Caco-2 (cell line): ENCODE measurements at regions not wholly inside any gene's neighbourhood (a gene's known extent, or its start where the extent isn't known, plus 50 kb on each side); places are given as distances from the start of the nearest gene placed in this dataset.

Experiments used
- BruUV-seq: library from RNA; stranded (reverse); fragments of 400-500 nt; replicated peaks from 2 replicates; lab custom pipeline; 2021; lab: Mats Ljungman, UMichigan
- CTCF ChIA-PET: fragments of 300-600 bp; sonication (Branson Sonifier 250); formaldehyde crosslinking; loops from one replicate; lab custom pipeline; 2022; ENCODE audit warnings: antibody characterized with exemption; lab: Charles Lee
- POLR2A ChIA-PET: fragments of 300-600 bp; sonication (Branson Sonifier 250); formaldehyde crosslinking; loops from one replicate; lab custom pipeline; 2022; ENCODE audit warnings: antibody characterized with exemption; lab: Charles Lee
- DNase-seq, 2 experiments: peaks; one replicate each; pipeline versions ENCODE4 v3.0.0 to v3.0.0-alpha.2; 2020 to 2022
- H3K27me3 ChIP-seq: replicated peaks from 2 replicates; pipeline ENCODE4 v1.6.0; 2011; ENCODE audit warnings: low read length; ENCODE audit not compliant: control insufficient read depth, insufficient read depth
- H3K36me3 ChIP-seq: 2 replicates; pipeline ENCODE4 v1.5.1; 2011; ENCODE audit warnings: low read length; ENCODE audit not compliant: control insufficient read depth, insufficient read depth
- H3K4me1 ChIP-seq: fragments of 250-450 bp; sonication (Bioruptor Pico); 2 replicates; pipeline ENCODE4 v1.5.1; 2020; ENCODE audit warnings: mild to moderate bottlenecking
- H3K4me3 ChIP-seq: 2 replicates; pipeline ENCODE4 v1.5.1; 2011; ENCODE audit warnings: low read depth, mild to moderate bottlenecking, control low read depth, low read length
- H3K9me3 ChIP-seq: fragments of 250-450 bp; sonication (Bioruptor Pico); 2 replicates; pipeline ENCODE4 v1.5.1; 2020; ENCODE audit warnings: mild to moderate bottlenecking, moderate library complexity
- H3K27ac Mint-ChIP-seq: one replicate; pipeline ENCODE4 v1.8.0; 2022; ENCODE audit warnings: mixed read lengths; ENCODE audit not compliant: unreplicated experiment
- H3K27me3 Mint-ChIP-seq: one replicate; pipeline ENCODE4 v1.8.0; 2022; ENCODE audit warnings: mixed read lengths; ENCODE audit not compliant: insufficient read depth, unreplicated experiment
- H3K36me3 Mint-ChIP-seq: one replicate; pipeline ENCODE4 v1.8.0; 2022; ENCODE audit warnings: mild to moderate bottlenecking, mixed read lengths; ENCODE audit not compliant: insufficient read depth, unreplicated experiment
- H3K4me1 Mint-ChIP-seq: one replicate; pipeline ENCODE4 v1.8.0; 2022; ENCODE audit warnings: low read depth, mixed read lengths; ENCODE audit not compliant: unreplicated experiment
- H3K4me3 Mint-ChIP-seq: one replicate; pipeline ENCODE4 v1.8.0; 2022; ENCODE audit warnings: mild to moderate bottlenecking, moderate library complexity, mixed read lengths; ENCODE audit not compliant: unreplicated experiment
- H3K9me3 Mint-ChIP-seq: one replicate; pipeline ENCODE4 v1.8.0; 2022; ENCODE audit warnings: mixed read lengths; ENCODE audit not compliant: unreplicated experiment
- CTCF ChIP-seq, 2 experiments: fragments of 200-600 bp in 1 of 2; IDR thresholded peaks; 1 replicate in 1 of 2; 2 replicates in 1 of 2; pipeline versions ENCODE4 v1.5.1 to v1.8.0; 2011 to 2022; ENCODE audit warnings: antibody characterized with exemption in 1 of 2, control low read depth in 1 of 2, inconsistent platforms in 1 of 2, low read depth in 1 of 2, low read length in 1 of 2, mild to moderate bottlenecking in 1 of 2, moderate library complexity in 1 of 2; ENCODE audit not compliant: insufficient read depth in 1 of 2, severe bottlenecking in 1 of 2, unreplicated experiment in 1 of 2
- intact Hi-C: fragments of 100-400 bp; cut with micrococcal nuclease; formaldehyde crosslinking; loops from one replicate; pipeline ENCODE4 v1.10.0; 2022; ENCODE audit not compliant: unreplicated experiment

- intact Hi-C loops, result no loop called here
- CTCF ChIA-PET, result no interaction called here
- POLR2A ChIA-PET, result no interaction called here
- TF ChIP-seq CTCF (IDR thresholded peaks at IDR 0.05; ENCODE audit: insufficient read depth in 1 of 2, low read depth in 1 of 2, low read length in 1 of 2, severe bottlenecking in 1 of 2, unreplicated experiment in 1 of 2), result no peak
- H3K27me3 Mint-ChIP-seq, result no peaks in the 10 kb centered on the region
- Histone ChIP-seq H3K27me3 (no peaks in the 10 kb centered on the region), H3K36me3 (no peaks in the 10 kb centered on the region), H3K4me3 (no peak overlapping the region), H3K4me1 (no peaks in the 10 kb centered on the region), H3K9me3 (0 out of 2 replicates have a peak, but pooled peaks cover 3% of the 10 kb centered on the region)
- no peaks in the 10 kb centered on the region for H3K36me3 Mint-ChIP-seq
- no peaks in the 10 kb centered on the region for H3K4me1 Mint-ChIP-seq
- no peak overlapping the region for H3K27ac Mint-ChIP-seq
- H3K9me3 Mint-ChIP-seq, result peaks cover 5% of the 10 kb centered on the region
- BruUV-seq, result no TSS peak
- H3K4me3 Mint-ChIP-seq, result no peak overlapping the region
- DNase-seq, result no peak
Observed at GRCh38 chr5:160940725-160941124, 88.7 kb upstream of the ATP10B start.

GRCh38 chr5:160938532-160938931 is 86.5 kb upstream of the ATP10B start:
- CTCF ChIA-PET, result no interaction called here
- H3K4me3 Mint-ChIP-seq, result no peak overlapping the region
- no peak overlapping the region for H3K27ac Mint-ChIP-seq

GRCh38 chr5:160937570-160937969 is 85.6 kb upstream of the ATP10B start:
- TF ChIP-seq CTCF (IDR thresholded peaks at IDR 0.05; ENCODE audit: insufficient read depth in 1 of 2, low read depth in 1 of 2, low read length in 1 of 2, severe bottlenecking in 1 of 2, unreplicated experiment in 1 of 2), result no peak
- H3K9me3 Mint-ChIP-seq, result no peaks in the 10 kb centered on the region
- DNase-seq, result no peak
- H3K4me3 Mint-ChIP-seq, result no peak overlapping the region
- H3K4me1 Mint-ChIP-seq, result no peaks in the 10 kb centered on the region
- Histone ChIP-seq H3K36me3 (no peaks in the 10 kb centered on the region; the same call in 1 of the 2 replicates), H3K4me1 (no peaks in the 10 kb centered on the region), H3K27me3 (no peaks in the 10 kb centered on the region), H3K4me3 (no peak overlapping the region), H3K9me3 (0 out of 2 replicates have a peak, but pooled peaks cover 3% of the 10 kb centered on the region)
- CTCF ChIA-PET, result no interaction called here
- H3K27ac Mint-ChIP-seq, result no peak overlapping the region
- POLR2A ChIA-PET, result no interaction called here
- no TSS peak for BruUV-seq
- no peaks in the 10 kb centered on the region for H3K27me3 Mint-ChIP-seq
- intact Hi-C loops, result no loop called here
- no peaks in the 10 kb centered on the region for H3K36me3 Mint-ChIP-seq

More at GRCh38 chr5:160938532-160938931, 86.5 kb upstream of the ATP10B start:
- DNase-seq, result no peak
- no peak overlapping the region for H3K4me3 ChIP-seq
- no peaks in the 10 kb centered on the region for H3K27me3 Mint-ChIP-seq
- intact Hi-C loops, result no loop called here
- TF ChIP-seq CTCF (IDR thresholded peaks at IDR 0.05; ENCODE audit: insufficient read depth in 1 of 2, low read depth in 1 of 2, low read length in 1 of 2, severe bottlenecking in 1 of 2, unreplicated experiment in 1 of 2), result no peak
- no peaks in the 10 kb centered on the region for H3K4me1 ChIP-seq
- POLR2A ChIA-PET, result no interaction called here
- no peaks in the 10 kb centered on the region for H3K4me1 Mint-ChIP-seq
- no peaks in the 10 kb centered on the region; the same call in 1 of the 2 replicates for H3K36me3 ChIP-seq
- no peaks in the 10 kb centered on the region for H3K36me3 Mint-ChIP-seq
- 0 out of 2 replicates have a peak, but pooled peaks cover 3% of the 10 kb centered on the region for H3K9me3 ChIP-seq
- H3K27me3 ChIP-seq, result no peaks in the 10 kb centered on the region
- no TSS peak for BruUV-seq
- no peaks in the 10 kb centered on the region for H3K9me3 Mint-ChIP-seq
